GM23338 (cell line): ENCODE measurements at regions not wholly inside any gene's neighbourhood (a gene's known extent, or its start where the extent isn't known, plus 50 kb on each side); places are given as distances from the start of the nearest gene placed in this dataset.

ENCODE experiments used
- ATAC-seq: fragments of 200-7000 bp; cut with Tn5 transposase; 3 replicates; pipeline ENCODE4 v1.9.1; 2020
- DNase-seq: peaks from one replicate; pipeline ENCODE4 v3.0.0-alpha.2; 2015; ENCODE audit warnings: low spot score
- H2AFZ ChIP-seq: fragments of 200-600 bp; sonication (generic); 2 replicates; pipeline ENCODE4 v1.8.0; 2016; ENCODE audit warnings: antibody characterized with exemption, mild to moderate bottlenecking, moderate library complexity
- H3F3A ChIP-seq: fragments of 200-600 bp; sonication (generic); replicated peaks from 2 replicates; pipeline ENCODE4 v1.8.0; 2017; ENCODE audit warnings: antibody characterized with exemption, mixed run types, low read depth
- H3K27ac ChIP-seq: fragments of 200-600 bp; sonication (generic); 2 replicates; pipeline ENCODE4 v1.6.1; 2016; ENCODE audit warnings: low read depth
- H3K27me3 ChIP-seq: fragments of 200-600 bp; sonication (generic); 2 replicates; pipeline ENCODE4 v1.8.0; 2016; ENCODE audit warnings: mild to moderate bottlenecking, mixed run types, moderate library complexity; ENCODE audit not compliant: insufficient read depth
- H3K36me3 ChIP-seq: fragments of 200-600 bp; sonication (generic); 2 replicates; pipeline ENCODE4 v1.8.0; 2016; ENCODE audit warnings: mild to moderate bottlenecking; ENCODE audit not compliant: insufficient read depth
- H3K4me1 ChIP-seq: fragments of 200-600 bp; sonication (generic); 2 replicates; pipeline ENCODE4 v1.8.0; 2016; ENCODE audit warnings: mild to moderate bottlenecking, moderate library complexity; ENCODE audit not compliant: insufficient read depth
- H3K4me2 ChIP-seq: fragments of 200-600 bp; sonication (generic); 2 replicates; pipeline ENCODE4 v1.7.1; 2017; ENCODE audit warnings: mixed run types
- H3K4me3 ChIP-seq: fragments of 200-600 bp; sonication (generic); 2 replicates; pipeline ENCODE4 v1.6.1; 2016; ENCODE audit warnings: mixed run types
- H3K79me2 ChIP-seq: fragments of 200-600 bp; sonication (generic); replicated peaks from 2 replicates; pipeline ENCODE4 v1.8.0; 2017; ENCODE audit warnings: mild to moderate bottlenecking; ENCODE audit not compliant: insufficient read depth
- H3K9me2 ChIP-seq: fragments of 200-600 bp; sonication (generic); 2 replicates; pipeline ENCODE4 v1.8.0; 2017; ENCODE audit not compliant: insufficient read depth
- H4K20me1 ChIP-seq: fragments of 200-600 bp; sonication (generic); replicated peaks from 2 replicates; pipeline ENCODE4 v1.8.0; 2017; ENCODE audit warnings: mild to moderate bottlenecking; ENCODE audit not compliant: insufficient read depth
- H3K27ac Mint-ChIP-seq: 2 replicates; pipeline ENCODE4 v1.8.0; 2020; ENCODE audit warnings: inconsistent platforms, mild to moderate bottlenecking, moderate library complexity, mixed read lengths
- H3K27me3 Mint-ChIP-seq: 3 replicates; pipeline ENCODE4 v1.8.0; 2022; ENCODE audit warnings: low read depth, mild to moderate bottlenecking, moderate library complexity, mixed read lengths, inconsistent platforms; ENCODE audit not compliant: insufficient read depth, poor library complexity
- H3K36me3 Mint-ChIP-seq: 3 replicates; pipeline ENCODE4 v1.8.0; 2021; ENCODE audit warnings: low read depth, mild to moderate bottlenecking, inconsistent platforms, moderate library complexity, mixed read lengths
- H3K4me1 Mint-ChIP-seq: 3 replicates; pipeline ENCODE4 v1.8.0; 2020; ENCODE audit warnings: mild to moderate bottlenecking, inconsistent platforms, mixed read lengths
- H3K4me3 Mint-ChIP-seq: 3 replicates; pipeline ENCODE4 v1.8.0; 2021; ENCODE audit warnings: moderate library complexity, mild to moderate bottlenecking, inconsistent platforms, mixed read lengths
- H3K9me3 Mint-ChIP-seq: 3 replicates; pipeline ENCODE4 v1.8.0; 2020; ENCODE audit warnings: moderate library complexity, mild to moderate bottlenecking, inconsistent platforms, mixed read lengths
- CREB1 ChIP-seq: fragments of 250-450 bp; sonication (Bioruptor Pico); IDR thresholded peaks from 2 replicates; pipeline ENCODE4 v1.5.0; 2020; ENCODE audit warnings: low read depth, mild to moderate bottlenecking, moderate library complexity
- CTCF ChIP-seq, 2 experiments: fragments of 200-600 bp in 1 of 2; sonication (generic) in 1 of 2; conservative IDR thresholded peaks; 2 replicates each; pipeline versions ENCODE4 v1.5.1 to v1.6.1; 2016 to 2017; ENCODE audit warnings: antibody characterized with exemption in 2 of 2, low read depth in 2 of 2, mild to moderate bottlenecking in 2 of 2, moderate library complexity in 1 of 2
- ETS1 ChIP-seq: IDR thresholded peaks from 2 replicates; pipeline ENCODE4 v1.6.1; 2016; ENCODE audit warnings: antibody characterized with exemption
- EZH2 ChIP-seq: fragments of 200-600 bp; sonication (generic); IDR thresholded peaks from one replicate; pipeline ENCODE4 v1.8.0; 2017; ENCODE audit warnings: antibody characterized with exemption, mild to moderate bottlenecking, low read depth; ENCODE audit not compliant: unreplicated experiment
- EZH2phosphoT487 ChIP-seq: fragments of 200-600 bp; sonication (generic); IDR thresholded peaks from one replicate; pipeline ENCODE4 v1.8.1; 2018; ENCODE audit warnings: antibody characterized with exemption; ENCODE audit not compliant: unreplicated experiment
- JUNB ChIP-seq: IDR thresholded peaks from one replicate; pipeline ENCODE4 v1.6.1; 2016; ENCODE audit warnings: antibody characterized with exemption; ENCODE audit not compliant: unreplicated experiment
- NANOG ChIP-seq: IDR thresholded peaks from 2 replicates; pipeline ENCODE4 v1.6.1; 2016; ENCODE audit warnings: antibody characterized with exemption, borderline replicate concordance
- POLR2AphosphoS5 ChIP-seq: IDR thresholded peaks from 2 replicates; pipeline ENCODE4 v1.6.1; 2016; ENCODE audit warnings: antibody characterized with exemption, low read depth
- REST ChIP-seq: IDR thresholded peaks from one replicate; pipeline ENCODE4 v1.6.1; 2018; ENCODE audit warnings: antibody characterized with exemption; ENCODE audit not compliant: unreplicated experiment
- STAT1 ChIP-seq: IDR thresholded peaks from one replicate; pipeline ENCODE4 v1.6.1; 2016; ENCODE audit warnings: antibody characterized with exemption; ENCODE audit not compliant: unreplicated experiment
- ZNF114 ChIP-seq: fragments of 250-450 bp; sonication (Bioruptor Pico); IDR thresholded peaks from 2 replicates; pipeline ENCODE4 v1.5.0; 2020; ENCODE audit warnings: mild to moderate bottlenecking, moderate library complexity
- ZNF331 ChIP-seq: fragments of 250-450 bp; sonication (Bioruptor Pico); IDR thresholded peaks from 2 replicates; pipeline ENCODE4 v1.5.0; 2020; ENCODE audit warnings: low read depth, mild to moderate bottlenecking, moderate library complexity
- ZNF462 ChIP-seq: fragments of 250-450 bp; sonication (Bioruptor Pico); IDR thresholded peaks from 2 replicates; pipeline ENCODE4 v1.5.0; 2020; ENCODE audit warnings: mild to moderate bottlenecking, moderate library complexity

- Histone ChIP-seq H2AFZ (no peak overlapping the region), H3F3A (no peaks in the 10 kb centered on the region), H4K20me1 (no peaks in the 10 kb centered on the region), H3K4me1 (no peaks in the 10 kb centered on the region), H3K36me3 (no peaks in the 10 kb centered on the region), H3K4me2 (no peak overlapping the region), H3K27me3 (no peaks in the 10 kb centered on the region), H3K27ac (no peak overlapping the region), H3K79me2 (no peaks in the 10 kb centered on the region), H3K4me3 (no peak overlapping the region), H3K9me2 (no peaks in the 10 kb centered on the region)
- TF ChIP-seq ETS1 (no peak), JUNB (no peak), ZNF114 (CRISPR knock-in tag) (no peak), NANOG (no peak), STAT1 (no peak), REST (no peak), EZH2 (no peak), EZH2phosphoT487 (no peak), POLR2AphosphoS5 (no peak), CTCF (conservative IDR thresholded peaks at IDR 0.05; ENCODE audit: low read depth in 2 of 2) (no peak), CREB1 (CRISPR knock-in tag) (no peak), ZNF462 (CRISPR knock-in tag) (no peak), ZNF331 (CRISPR knock-in tag) (no peak)
- H3K27me3 Mint-ChIP-seq, result peaks cover 1% of the 10 kb centered on the region
- no peaks in the 10 kb centered on the region for H3K36me3 Mint-ChIP-seq
- ATAC-seq, result no peak
- H3K4me3 Mint-ChIP-seq, result no peak overlapping the region
- H3K27ac Mint-ChIP-seq, result no peak overlapping the region
- no peaks in the 10 kb centered on the region for H3K4me1 Mint-ChIP-seq
- no peak for DNase-seq
- H3K9me3 Mint-ChIP-seq, result no peaks in the 10 kb centered on the region
These were observed 152.1 kb downstream of the DUSP6 start for GRCh38 chr12:89200217-89200616.
